ENCODE measurements at regions not wholly inside any gene's neighbourhood (a gene's known extent, or its start where the extent isn't known, plus 50 kb on each side); places are given as distances from the start of the nearest gene placed in this dataset.
A peak's percentile ranks its signal among the peaks of the same experiment; 100 is the strongest.
"Not testable (repeated sequence)": the region's sequence is repeated elsewhere in the genome, so short reads cannot be mapped to it uniquely, and the experiment has no call there.

DNA sequence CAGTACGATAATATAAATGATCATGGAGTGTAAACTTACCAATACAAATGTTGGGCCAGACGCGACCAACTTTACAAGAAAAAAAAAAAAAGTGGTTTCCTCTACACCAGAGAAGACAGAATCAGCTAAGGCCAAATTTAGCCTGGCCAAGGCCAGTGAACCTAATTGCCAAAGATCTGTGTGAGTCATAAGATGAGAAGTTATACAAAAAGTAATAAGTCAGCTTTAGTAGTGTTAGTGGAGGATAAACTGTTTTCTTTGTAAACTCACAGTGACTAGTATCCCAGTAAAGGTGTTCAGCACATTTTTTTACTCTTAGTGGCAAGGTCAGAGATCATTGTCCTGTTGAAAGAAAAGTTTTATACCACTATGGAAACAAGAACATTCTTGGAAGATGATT, 531.4 kb upstream of the TECRL start:
- no peak for DNase-seq

- no peak for DNase-seq
Observed at GRCh38 chr4:64935469-64936001, 526.3 kb upstream of the TECRL start.

- DNase-seq, result no peak
Observed at GRCh38 chr4:64911846-64912245, 502.6 kb upstream of the TECRL start.

GRCh38 chr4:64903986-64904385, 494.7 kb upstream of the TECRL start:
- DNase-seq, result no peak

- no peak for DNase-seq
Observed at GRCh38 chr4:64899563-64899962, 490.3 kb upstream of the TECRL start.

DNA sequence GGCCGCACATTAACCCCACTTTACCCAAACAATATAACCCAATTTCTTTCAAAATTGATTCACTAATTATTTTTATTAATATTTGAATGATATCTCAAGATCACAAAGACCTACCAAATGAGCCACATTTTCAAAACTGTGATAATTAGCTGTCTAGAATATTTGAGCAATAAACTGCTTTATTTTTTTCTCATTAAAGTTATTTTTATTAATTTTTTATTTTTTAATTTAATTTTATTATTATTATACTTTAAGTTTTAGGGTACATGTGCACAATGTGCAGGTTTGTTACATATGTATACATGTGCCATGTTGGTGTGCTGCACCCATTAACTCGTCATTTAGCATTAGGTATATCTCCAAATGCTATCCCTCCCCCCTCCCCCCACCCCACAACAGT, 489.8 kb upstream of the TECRL start:
- not testable (repeated sequence) for DNase-seq

DNA sequence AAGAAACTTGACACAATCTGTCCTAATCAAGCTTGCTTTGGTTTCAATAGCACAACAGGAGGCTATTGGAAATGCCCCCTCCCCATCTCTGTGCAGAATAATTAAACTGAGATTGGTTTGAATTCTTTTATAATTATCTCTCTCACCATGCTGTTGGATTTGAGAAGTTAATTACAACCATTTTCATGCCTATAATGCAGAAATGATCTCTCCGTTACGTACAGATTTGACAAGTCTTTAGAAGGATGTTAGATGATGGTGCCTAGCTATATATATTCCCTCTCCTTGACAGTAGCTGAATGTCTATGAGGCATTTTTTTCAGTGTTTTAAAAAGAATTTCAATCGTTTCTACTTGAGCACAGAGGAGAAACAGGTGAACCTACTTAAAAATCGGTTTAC, 488.4 kb upstream of the TECRL start:
- no peak for DNase-seq

GRCh38 chr4:64895031-64895430, 485.8 kb upstream of the TECRL start:
- no peak for DNase-seq

- no peak for DNase-seq
Observed at GRCh38 chr4:64893205-64893604, 484.0 kb upstream of the TECRL start.

GRCh38 chr4:64889906-64890610, 480.8 kb upstream of the TECRL start:
- DNase-seq, result no peak

- peak; percentile 47 for DNase-seq
Observed at GRCh38 chr4:64883087-64883807, 474.0 kb upstream of the TECRL start.

DNA sequence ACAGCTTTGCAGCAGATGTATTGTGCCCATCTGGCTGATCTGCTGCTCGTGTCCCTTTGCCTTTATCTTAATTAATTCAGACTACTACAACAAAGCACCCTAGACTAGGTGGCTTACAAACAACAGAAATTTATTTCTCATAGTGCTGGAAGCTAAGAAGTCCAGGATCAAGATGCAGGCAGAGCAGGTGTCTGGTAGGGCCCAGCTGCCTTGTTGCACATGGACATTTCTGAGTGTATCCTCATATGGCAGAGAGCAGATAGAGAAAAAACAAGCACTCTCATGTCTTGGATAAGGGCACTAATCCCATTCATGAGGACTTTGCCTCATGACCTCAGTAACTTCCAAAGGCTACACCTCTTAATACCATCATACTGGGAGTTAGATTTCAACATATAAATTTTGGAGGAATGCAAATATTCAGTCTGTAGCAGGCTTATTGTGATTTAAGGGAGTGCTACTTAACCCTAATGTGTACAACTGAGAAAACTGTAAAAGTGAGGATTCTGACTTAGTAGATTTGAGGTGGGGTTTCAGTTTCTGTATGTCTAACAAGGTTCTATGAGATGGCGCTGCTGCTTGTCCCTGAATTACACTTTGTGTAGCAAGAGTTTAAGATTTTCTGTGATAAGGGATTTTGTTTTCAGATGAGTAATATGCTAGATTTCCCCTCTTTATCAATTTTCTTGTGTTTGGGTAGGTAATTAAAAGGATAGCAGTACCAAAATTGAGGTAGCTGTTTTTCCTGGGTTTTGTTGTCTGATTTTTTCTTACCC, 473.2 kb upstream of the TECRL start:
- peak; percentile 31 for DNase-seq

DNA sequence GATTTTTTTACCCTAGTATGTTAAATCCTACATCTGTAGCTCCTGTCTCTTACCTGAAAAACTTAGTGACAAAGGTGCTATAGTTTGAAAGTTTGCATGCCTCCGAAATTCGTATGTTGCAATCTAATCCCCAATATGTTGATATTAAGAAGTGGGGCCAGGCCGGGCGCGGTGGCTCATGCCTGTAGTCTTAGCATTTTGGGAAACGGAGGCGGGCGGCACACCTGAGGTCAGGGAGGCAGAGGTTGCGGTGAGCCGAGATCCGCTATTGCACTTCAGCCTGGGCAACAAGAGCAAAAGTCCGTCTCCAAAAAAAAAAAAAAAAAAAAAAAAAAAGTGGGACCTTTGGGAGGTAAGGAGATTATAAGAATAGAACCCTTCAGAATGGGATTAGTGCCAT, 471.3 kb upstream of the TECRL start:
- DNase-seq, result no peak

DNA sequence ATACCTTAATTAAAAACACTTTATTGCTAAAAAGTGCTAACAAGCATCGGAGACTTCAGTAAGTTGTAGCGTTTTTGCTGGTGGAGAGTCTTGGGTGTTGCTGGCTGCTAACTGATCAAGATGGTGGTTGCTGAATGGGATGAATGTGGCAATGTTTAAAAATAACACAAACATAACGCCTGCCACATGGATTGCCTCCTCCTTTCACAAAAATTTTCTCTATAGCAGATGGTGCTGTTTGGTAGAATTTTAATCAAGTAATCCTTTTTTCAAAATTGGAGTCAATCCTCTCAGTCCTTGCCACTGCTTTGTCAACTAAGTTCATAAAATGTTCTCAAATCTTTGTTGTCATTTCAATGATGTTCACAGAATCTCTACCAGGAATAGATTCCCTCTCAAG, 466.8 kb upstream of the TECRL start:
- no peak for DNase-seq

GRCh38 chr4:64870558-64870957, 461.3 kb upstream of the TECRL start:
- no peak for DNase-seq

DNA sequence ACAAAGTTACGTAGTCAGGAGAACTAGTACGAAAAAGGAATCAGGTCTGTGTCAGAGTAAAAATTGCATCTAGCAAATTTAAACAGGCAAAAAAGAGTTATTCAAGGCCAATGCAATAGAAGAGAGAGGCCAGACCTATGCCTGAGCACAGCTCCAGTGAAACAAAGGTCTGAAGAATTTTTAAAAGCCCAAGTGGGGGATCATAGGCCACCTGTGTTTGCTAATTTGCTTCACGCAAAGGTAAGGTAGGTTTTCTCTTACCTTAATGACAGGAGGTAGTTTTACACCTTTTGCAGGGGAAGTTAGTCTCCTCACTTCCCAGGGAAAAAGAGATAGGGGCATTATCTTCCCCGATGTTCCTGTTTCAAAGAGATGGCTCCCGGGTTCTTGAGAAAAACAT, 448.6 kb upstream of the TECRL start:
- DNase-seq, result no peak

GRCh38 chr4:64857198-64857597, 447.9 kb upstream of the TECRL start:
- DNase-seq, result no peak

GRCh38 chr4:64846417-64846816, 437.2 kb upstream of the TECRL start:
- DNase-seq, result no peak

- DNase-seq, result no peak
Observed at GRCh38 chr4:64829749-64830148, 420.5 kb upstream of the TECRL start.

DNA sequence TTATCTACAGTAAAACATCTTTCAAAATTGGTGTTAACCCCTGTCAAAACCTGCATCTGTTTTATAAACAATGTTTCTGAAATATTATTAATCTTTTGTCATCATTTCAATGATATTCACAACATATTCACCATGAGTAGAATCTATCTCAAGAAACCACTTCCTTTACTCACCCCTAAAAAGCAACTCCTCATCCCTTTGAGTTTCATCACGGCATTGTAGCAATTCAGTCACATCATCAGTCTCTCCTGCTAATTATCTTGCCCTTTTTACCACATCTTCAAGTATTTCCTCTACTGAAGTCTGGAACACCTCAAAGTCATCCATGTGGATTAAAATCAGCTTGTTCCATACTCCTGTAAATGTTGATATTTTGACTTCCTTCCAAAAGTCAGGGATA, 415.3 kb upstream of the TECRL start:
- no peak for DNase-seq

- DNase-seq, result no peak
Observed at GRCh38 chr4:64822405-64822804, 413.2 kb upstream of the TECRL start.

- DNase-seq, result no peak
Observed at GRCh38 chr4:64821219-64821976, 412.1 kb upstream of the TECRL start.

DNA sequence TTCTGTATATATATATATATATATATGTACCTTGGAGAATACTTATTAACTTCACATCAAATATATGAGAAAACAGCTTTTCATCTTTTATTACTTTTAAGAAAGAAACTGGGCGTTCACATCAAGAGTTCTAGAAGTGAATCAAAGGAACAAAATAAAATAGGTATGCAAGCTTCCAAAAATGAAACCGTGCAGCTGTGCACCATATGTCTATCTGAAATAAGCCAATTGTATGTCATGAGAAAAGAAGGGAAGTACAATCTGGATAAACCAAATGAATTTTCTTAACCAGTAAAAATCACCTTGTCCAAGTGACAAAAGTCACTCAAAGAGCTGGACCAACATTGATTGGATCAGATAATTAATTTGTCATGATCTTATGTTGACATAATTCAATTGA, 405.4 kb upstream of the TECRL start:
- DNase-seq, result no peak

All from activated CD4-positive, alpha-beta T cell treated with anti-CD3 and anti-CD28 coated beads, Interleukin-2, Interleukin-6, amounts not matched to agents 100 ng/mL and 50 ng/mL, durations not matched to agents 16 hours and 8 hours (primary cell).